Adrenal gland (tissue), 5 donors: ENCODE measurements at regions not wholly inside any gene's neighbourhood (a gene's known extent, or its start where the extent isn't known, plus 50 kb on each side); places are given as distances from the start of the nearest gene placed in this dataset.

ENCODE experiments used
- POLR2A ChIP-seq, 2 donors: fragments of 450-650 bp; IDR thresholded peaks; one replicate each; pipeline ENCODE4 v1.6.1; 2017; ENCODE audit warnings: antibody characterized with exemption in 2 of 2, mild to moderate bottlenecking in 2 of 2, moderate library complexity in 1 of 2
- TF ChIP-seq, protein P1 (sequence below), 6 experiments: fragments of 450-650 bp in 4 of 6; fragments of 200-600 bp in 2 of 6; sonication (generic) in 1 of 6; IDR thresholded peaks; 1 replicate in 5 of 6; 2 replicates in 1 of 6; pipeline versions ENCODE4 v1.5.1 to v1.8.0; 2016 to 2021; ENCODE audit warnings: antibody characterized with exemption in 6 of 6, mild to moderate bottlenecking in 2 of 6, moderate library complexity in 1 of 6
- donor health status: DM: no; HTN: no; CAD: no.

DNA sequence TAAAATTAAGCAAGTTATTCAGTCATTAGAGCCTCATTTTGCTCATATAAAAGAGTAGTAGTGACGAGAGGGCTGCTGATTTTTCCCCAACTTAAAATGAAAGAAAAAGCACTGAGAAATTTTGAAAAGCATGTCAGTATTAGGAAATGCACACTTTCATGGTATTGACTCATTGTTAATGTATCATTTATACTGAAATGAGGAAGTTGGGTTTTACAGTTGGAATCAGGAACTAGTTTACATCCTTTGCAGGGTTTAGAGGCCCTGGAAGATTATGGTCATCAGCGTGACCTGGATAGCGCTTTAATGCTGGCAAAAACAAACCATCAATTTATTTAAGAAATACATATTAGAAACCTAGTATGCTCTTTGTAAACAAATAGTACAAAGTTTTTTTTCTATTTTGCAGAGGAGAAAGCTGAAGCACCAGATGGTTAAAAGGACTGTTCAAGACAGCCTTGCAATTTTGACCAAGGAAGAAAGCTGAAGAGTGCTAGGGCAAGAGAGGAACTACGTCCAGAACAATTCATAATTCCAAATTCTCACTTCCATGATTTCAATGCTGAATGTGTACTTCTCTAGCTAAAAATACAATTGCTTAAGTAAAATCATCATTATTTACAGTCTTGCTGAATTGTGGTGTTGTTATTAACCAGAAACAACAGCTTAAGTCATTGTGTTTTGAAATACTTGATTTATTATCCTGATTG is 94.8 kb upstream of the SGIP1 start:
- TF ChIP-seq, protein P1, sequence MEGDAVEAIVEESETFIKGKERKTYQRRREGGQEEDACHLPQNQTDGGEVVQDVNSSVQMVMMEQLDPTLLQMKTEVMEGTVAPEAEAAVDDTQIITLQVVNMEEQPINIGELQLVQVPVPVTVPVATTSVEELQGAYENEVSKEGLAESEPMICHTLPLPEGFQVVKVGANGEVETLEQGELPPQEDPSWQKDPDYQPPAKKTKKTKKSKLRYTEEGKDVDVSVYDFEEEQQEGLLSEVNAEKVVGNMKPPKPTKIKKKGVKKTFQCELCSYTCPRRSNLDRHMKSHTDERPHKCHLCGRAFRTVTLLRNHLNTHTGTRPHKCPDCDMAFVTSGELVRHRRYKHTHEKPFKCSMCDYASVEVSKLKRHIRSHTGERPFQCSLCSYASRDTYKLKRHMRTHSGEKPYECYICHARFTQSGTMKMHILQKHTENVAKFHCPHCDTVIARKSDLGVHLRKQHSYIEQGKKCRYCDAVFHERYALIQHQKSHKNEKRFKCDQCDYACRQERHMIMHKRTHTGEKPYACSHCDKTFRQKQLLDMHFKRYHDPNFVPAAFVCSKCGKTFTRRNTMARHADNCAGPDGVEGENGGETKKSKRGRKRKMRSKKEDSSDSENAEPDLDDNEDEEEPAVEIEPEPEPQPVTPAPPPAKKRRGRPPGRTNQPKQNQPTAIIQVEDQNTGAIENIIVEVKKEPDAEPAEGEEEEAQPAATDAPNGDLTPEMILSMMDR (IDR thresholded peaks at IDR 0.05), result no peak
- no peak for TF ChIP-seq POLR2A (IDR thresholded peaks at IDR 0.05)
